ENCODE measurements at regions not wholly inside any gene's neighbourhood (a gene's known extent, or its start where the extent isn't known, plus 50 kb on each side); places are given as distances from the start of the nearest gene placed in this dataset.
"Not testable (repeated sequence)": the region's sequence is repeated elsewhere in the genome, so short reads cannot be mapped to it uniquely, and the experiment has no call there.

DNA sequence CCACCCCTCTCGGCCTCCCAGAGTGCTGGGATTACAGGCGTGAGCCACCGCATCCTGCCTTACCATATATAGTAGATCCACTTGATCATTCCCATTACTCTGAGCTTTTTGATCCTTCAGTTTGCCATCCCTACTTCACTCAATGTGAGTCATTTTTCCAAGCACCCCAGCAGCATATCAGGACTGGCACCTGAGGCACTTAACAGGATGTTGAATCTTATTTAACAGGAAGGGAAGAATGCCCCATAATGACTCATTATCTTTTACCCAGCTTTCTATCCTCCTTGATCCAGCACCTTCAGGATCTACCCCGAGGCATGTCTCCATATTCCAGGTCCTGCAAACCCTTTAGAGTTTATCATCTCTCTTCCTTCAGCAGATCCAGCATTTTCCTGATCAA lies 84.9 kb upstream of the CMKLR1 start:
- no peak for DNase-seq

DNA sequence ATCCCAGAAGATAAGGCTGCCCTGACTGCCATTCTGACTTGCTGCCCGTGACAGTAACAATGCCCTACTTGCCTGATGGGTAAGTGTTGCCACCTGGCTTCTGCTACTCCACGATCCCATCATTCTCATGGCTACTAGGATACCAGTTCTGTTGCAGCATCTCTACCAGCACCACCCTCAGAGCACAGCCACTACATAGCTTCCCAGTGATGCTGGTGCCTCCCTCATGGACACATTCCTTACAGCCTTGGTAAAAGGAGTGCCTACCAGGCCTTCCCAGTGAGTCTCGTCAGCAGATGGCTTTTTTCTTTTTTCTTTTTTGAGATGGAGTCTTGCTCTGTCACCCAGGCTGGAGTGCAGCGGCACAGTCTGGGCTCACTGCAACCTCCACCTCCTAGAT lies 84.4 kb upstream of the CMKLR1 start:
- DNase-seq, result no peak

DNA sequence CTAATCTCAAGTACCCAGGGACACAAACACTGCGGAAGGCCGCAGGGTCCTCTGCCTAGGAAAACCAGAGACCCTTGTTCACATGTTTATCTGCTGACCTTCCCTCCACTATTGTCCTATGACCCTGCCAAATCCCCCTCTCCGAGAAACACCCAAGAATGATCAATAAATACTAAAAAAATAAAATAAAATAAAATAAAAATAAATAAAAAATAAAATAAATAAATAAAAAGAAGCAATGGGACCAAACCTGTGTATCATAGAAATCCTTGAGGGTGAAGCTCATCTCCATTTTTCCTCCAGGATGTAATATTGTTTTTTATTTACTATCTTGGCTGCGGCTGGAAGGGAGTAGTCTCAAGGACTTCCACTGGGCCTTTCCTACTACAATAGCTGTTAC lies 82.0 kb upstream of the CMKLR1 start:
- DNase-seq, result not testable (repeated sequence)

DNA sequence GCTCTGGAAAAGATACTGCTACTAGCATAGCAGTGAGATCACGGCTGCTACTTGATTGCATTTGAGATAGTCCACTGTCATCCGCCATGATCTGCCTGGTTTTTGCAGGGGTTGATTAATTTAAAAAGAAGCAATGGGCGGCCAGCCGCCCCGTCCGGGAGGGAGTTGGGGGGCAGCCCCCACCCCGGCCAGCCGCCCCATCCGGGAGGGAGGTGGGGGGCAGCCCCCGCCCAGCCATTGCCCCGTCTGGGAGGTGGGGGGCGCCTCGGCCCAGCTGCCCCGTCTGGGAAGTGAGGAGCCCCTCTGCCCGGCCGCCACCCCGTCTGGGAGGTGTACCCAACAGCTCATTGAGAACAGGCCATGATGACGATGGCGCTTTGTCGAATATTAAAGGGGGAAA lies 81.3 kb upstream of the CMKLR1 start:
- DNase-seq, result not testable (repeated sequence)

DNA sequence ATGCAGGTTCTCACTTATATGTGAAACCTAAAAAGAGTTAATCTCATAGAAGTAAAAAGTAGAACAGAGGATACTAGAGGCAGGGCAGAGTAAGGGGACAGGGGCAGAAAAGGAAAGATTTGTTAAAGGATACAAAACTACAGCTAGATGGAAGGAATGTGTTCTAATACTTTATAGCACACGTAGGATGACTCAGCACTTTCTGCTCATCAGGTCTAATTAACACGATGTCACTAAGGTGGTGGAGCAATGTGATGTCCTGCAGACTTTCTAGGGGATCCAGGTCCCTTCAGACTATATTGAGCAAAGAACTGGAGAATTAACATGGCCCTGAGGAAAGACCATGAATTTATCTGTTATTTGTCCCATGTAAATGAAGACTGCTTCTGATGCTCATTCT lies 80.8 kb upstream of the CMKLR1 start:
- DNase-seq, result no peak

DNA sequence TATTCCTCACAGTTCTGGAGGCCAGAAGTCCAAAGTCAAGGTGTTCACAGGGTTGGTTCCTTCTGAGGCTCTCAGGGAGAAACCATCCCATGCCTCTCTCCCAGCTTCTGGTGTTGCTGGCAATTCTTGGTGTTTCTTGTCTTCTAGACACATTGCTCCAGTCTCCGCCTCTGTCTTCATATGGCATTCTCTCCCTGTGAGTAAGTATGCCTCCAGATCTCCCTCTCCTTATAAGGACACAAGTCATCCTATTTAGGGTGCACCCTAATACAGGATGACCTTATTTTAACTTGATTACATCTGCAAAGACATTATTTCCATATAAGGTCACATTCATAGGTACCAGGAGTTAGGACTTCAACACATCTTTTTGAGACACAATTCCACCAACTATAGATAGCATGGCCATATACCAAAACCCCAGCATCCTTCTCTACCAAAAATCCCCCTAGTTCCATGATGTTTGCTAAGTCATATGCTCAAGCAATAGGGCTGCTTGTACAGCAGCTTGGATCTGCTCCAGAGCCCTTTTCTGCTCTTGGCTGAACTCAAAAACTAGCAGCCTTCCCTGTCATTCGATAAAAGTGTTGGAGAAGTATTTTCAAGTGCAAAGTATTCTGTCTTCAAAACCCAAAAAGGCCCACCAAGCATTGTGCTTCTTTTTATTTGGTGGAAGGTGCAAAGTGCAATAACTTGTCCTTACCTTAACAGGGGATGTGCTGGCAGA lies 79.2 kb upstream of the CMKLR1 start:
- DNase-seq, result peak in 1 of 3 donors; percentile 33

DNA sequence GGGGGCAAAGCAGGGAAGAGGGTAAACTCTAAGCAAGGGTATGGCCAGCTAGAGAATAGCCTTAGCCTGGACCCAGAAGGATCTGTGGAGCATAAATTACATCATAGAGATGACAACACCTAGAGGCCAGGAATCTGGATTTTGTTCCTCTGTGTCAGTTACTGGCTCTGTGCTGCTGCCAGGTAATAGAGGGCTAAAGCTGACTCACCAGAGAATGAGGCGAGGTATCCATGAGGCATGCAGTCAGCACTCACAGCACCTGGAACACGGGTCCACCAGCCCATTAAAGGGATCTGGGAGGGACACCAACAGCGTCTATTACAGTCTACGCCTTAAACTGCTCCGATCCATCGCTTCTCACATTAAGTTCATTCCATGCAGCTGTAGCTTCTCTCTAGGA lies 74.9 kb upstream of the CMKLR1 start:
- no peak for DNase-seq

DNA sequence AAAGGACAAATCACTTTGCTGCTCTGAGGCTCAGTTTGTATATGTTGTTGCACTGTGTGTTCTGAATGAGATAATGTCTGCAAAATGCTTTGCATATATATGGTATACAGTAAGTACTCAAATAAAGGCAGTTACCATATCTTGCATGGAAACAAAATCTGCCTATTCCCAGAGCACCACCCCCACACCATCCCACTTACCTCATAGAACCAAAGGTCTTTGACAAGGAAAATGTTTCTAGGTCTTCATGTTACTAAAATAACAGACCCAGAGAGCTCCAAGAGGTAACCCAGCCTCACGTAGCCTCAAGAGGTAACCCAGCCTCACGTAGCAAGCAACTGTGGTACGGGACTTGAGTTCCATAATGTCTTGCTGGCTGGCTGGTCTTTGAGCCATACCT lies 71.6 kb upstream of the CMKLR1 start:
- DNase-seq, result no peak

DNA sequence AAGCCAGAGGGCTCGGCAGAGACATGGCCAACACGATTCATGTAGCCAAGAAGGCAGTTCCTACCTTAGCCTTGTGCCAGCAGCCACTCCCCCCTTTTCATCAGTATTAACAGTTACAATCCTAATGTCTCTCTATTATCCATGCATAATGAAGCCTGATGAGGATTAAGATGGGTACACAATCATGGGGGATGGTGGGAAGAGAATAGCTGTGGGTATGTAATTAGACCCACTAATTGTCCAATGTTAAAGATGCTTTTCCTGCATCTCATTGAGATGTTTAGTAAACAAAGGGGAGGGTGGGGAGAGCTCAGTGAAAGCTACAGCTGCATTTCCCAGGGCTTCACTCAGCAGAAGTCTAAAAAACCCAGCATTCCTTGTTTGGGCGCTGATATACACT lies 70.4 kb upstream of the CMKLR1 start:
- no peak for DNase-seq

DNA sequence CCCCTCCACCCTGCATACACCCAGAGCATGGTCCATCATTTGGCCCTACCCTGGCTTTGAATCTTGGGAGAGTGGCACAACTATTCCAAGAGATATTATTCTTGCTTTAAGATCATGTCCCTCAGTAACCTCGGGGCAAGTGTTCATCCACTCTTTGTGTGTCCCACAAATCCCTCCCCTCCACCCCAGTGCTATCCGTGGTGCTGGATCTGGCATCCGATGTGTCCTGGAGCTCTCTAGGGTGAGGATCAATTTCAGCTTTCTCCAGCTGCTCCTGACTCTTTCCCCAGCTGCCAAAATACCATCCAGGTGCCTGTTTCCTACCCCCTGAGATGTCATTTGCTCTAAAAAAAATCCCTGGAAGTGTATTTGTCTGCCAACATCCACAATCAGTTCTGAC lies 64.8 kb upstream of the CMKLR1 start:
- DNase-seq, result peak in 1 of 3 donors; percentile 31

DNA sequence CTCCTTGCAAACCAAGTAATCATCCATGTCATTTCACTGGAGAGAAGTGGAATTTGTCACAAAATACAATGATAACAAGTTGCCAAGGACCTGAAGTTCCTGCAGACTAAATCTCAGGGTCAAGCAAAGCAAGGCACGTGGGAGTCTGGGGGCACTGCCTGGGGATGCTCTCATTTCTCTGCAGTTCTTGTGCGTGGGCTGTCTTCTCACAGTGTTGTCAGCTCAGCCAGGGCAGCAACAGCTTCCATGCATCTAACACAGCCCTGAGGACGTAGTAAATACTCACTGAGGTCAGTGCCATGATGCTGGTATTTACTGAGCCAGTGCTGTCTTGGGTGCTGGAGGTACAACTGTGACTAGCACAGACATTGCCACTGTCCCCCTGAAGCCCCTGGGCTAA lies 62.9 kb upstream of the CMKLR1 start:
- no peak for DNase-seq

DNA sequence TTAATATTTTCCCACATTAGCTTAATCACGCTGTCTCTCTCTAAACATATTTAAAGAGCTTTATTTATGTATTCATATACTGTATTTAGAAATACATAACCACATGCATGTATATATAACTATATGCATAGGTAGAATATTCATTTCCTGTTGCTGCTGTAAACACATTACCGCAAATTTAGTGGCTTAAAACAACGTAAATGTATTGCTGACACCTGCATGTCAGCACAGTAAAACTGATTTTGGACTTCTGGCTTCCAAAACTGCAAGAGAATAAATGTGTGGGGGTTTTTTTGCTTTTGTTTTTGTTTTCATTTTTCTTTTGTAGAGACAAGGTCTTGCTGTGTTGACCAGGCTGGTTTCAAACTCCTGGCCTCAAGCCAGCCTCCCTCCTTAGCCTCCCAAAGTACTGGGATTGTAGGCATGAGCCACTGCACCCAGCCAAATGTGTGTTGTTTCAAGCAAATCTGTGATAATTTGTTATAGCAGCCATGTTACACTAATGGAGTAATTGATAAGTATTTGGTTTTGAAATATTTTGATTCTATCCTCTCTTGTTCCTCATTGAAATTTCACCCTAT lies 61.9 kb upstream of the CMKLR1 start:
- no peak for DNase-seq

DNA sequence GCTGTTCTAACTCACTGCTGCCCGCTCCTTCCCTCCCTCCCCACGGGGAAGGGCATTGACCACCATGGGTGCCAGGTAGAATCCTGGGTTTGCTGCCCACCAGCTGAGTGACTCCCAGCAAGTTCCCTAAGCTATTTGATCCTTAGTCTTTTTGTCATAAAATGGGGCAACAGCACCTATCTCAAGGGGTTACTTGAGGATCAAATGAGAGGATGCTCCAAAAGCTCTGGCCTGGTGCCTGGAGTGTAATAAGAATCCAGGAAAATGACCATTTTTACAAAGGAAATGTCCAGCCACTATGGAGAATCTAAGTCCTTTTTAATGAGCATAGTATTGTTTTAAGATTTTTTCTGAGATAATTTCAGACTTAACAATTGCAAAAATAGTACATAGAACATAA lies 61.4 kb upstream of the CMKLR1 start:
- peak in 1 of 3 donors; percentile 39 for DNase-seq

DNA sequence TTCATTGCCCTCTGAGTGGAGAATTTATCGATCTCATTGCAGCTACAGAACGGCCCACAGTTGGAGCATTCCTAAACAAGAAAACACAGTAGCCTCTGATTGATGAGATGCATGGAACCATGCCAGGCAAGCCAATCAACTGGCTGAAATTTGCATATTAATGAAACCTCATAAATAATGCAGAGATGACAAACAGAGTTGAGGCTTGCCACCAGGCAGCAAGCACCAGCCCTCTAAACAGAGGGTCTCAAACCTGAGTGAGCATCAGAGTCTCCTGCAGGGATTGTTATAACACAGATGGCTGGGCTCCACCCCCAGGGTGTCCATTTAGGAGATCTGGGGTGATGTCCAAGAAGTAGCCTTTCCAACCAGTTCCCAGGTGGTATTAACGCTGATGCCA lies 60.9 kb upstream of the CMKLR1 start:
- DNase-seq, result peak in 1 of 3 donors; percentile 24

DNA sequence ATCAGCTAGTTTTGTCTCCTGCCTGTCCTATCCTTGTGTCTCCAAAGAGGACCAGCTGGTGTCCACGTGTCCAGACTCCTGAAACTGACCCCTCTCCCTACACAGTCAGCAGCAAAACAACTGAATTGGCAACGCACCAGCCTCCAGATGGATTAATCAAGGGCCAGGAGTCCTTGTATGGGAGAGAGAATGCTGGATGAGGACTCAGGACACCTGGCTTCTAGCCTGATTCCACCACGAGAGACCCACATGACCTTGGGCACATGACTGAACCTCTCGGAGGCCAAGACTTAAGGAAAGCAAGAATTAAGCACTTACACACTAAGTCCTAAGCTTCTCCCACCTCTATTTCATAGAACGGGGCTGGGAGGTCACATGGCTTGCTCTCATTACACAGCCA lies 60.4 kb upstream of the CMKLR1 start:
- DNase-seq, result peak; percentile 52 to 79 (median 55)

DNA sequence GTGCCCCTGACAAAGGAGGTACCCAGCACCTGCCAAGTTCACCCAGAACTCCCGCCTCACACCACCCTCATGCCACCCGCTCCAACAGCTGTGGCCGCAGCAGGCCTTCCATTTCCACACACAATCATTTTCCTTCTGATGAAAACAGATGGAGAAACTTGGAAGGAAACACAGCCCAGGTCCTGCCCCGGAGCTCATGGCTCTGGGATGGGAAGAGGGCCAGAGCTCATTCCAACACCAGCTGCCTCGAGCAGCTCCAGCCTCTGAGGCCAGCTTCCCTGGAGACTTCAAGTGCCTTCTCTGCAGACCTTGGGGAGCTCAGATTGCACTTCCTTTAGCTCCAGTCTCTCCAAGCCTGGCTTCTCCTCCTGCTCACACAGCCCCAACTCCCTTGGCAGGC lies 55.1 kb upstream of the CMKLR1 start:
- peak; percentile 37 to 67 (median 52) for DNase-seq

DNA sequence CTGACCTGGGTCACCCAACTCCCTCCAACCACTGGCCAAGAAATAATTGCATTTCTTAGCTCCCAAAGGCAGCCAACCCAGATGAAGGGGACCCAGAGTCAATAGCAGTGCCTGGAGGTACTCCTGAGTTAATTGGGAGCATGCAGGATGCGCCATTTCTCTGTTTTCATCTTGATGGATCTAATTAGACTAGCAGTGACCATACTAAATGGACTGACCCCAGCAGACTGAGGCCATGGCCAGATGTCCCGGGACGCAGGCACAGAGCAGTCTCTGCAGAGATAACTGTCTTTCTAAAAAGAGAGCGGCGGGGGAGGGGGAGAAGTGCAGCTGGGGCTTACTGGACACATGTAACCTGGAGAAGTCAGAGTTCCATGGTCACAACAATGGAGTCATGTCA lies 53.2 kb upstream of the CMKLR1 start:
- DNase-seq, result no peak

DNA sequence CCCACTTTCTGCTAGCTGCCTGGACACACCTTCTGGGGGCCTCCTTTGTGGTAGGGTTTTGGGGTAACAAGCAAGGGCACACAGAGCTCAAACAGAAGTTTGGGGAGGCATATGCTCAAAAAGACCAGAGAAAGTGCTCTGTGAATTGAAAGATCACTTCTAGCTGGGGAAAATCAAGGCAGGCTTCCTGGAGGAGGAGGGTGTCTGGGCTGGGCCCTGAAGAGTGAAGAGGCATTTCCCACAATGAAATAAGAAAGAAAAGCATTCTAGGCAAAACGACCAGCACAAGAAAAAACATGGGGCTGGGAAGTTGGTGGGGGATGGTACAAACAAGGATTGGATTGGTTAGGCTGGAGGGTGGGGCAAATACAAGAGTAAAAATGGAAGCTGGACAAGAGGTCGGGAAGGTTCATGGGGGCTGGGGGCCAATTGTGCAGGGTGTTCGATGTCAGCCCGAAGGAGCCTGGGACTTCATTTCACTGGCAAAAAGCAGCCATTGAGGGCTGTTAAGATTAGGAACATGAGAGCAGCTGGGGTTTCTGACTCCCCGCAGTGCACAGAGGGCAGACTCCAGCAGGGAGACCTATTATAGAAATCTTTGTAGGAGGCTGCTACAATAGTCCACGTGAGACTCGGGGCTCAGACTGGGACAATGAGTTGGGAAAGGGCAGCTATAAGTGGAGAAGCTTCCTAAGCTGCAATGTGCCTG lies 51.5 kb upstream of the CMKLR1 start:
- DNase-seq, result no peak

DNA sequence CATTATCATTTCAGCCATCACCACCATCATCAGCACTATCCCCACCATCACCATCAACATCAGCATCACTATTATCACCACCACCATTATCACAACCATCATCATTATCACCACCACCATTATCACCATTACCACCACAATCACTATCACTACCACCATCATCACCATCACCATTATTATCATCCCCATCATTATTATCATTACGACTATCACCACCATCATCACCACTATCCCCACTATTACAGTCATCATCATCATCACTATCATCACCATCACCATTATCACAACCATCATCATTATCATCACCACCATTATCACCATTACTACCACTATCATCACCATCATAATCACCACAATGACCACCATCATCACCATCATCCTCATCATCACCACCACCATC lies 50.4 kb upstream of the CMKLR1 start:
- no peak for DNase-seq
